SK-N-SH treated with all-trans-retinoic acid at 6 μM for 48 hours (cell line): ENCODE measurements at regions not wholly inside any gene's neighbourhood (a gene's known extent, or its start where the extent isn't known, plus 50 kb on each side); places are given as distances from the start of the nearest gene placed in this dataset.
"Not testable (repeated sequence)": the region's sequence is repeated elsewhere in the genome, so short reads cannot be mapped to it uniquely, and the experiment has no call there.

Experiments used
- ATAC-seq: fragments of 200-7000 bp; cut with Tn5 transposase; 3 replicates; pipeline ENCODE4 v1.9.1; 2020; ENCODE audit warnings: mild to moderate bottlenecking, moderate library complexity
- ARNTL ChIP-seq: fragments of 450-650 bp; formaldehyde crosslinking; IDR thresholded peaks from 2 replicates; pipeline ENCODE4 v1.5.0; 2020; ENCODE audit warnings: low read depth, mild to moderate bottlenecking, moderate library complexity, borderline replicate concordance
- BACH2 ChIP-seq: fragments of 250-450 bp; sonication (Bioruptor Pico); IDR thresholded peaks from 2 replicates; pipeline ENCODE4 v1.9.0; 2021; ENCODE audit warnings: mild to moderate bottlenecking, borderline replicate concordance
- CREB5 ChIP-seq: fragments of 250-450 bp; sonication (Bioruptor Pico); IDR thresholded peaks from 2 replicates; pipeline ENCODE4 v1.5.1; 2020; ENCODE audit warnings: low read depth, mild to moderate bottlenecking, moderate library complexity
- CSDC2 ChIP-seq: fragments of 250-450 bp; sonication (Bioruptor Pico); IDR thresholded peaks from 2 replicates; pipeline ENCODE4 v1.5.0; 2020; ENCODE audit warnings: mild to moderate bottlenecking, moderate library complexity
- CSRNP3 ChIP-seq: fragments of 250-450 bp; sonication (Bioruptor Pico); IDR thresholded peaks from 2 replicates; pipeline ENCODE4 v1.5.1; 2021; ENCODE audit warnings: mild to moderate bottlenecking, moderate library complexity
- ESRRG ChIP-seq: fragments of 250-450 bp; sonication (Bioruptor Pico); IDR thresholded peaks from 2 replicates; pipeline ENCODE4 v1.6.1; 2021; ENCODE audit warnings: mild to moderate bottlenecking
- ISL1 ChIP-seq: fragments of 250-450 bp; sonication (Bioruptor Pico); IDR thresholded peaks from 2 replicates; pipeline ENCODE4 v2.1.2; 2022; ENCODE audit warnings: mild to moderate bottlenecking, moderate library complexity
- OSR1 ChIP-seq: fragments of 250-450 bp; sonication (Bioruptor Pico); IDR thresholded peaks from 2 replicates; pipeline ENCODE4 v1.8.0; 2022; ENCODE audit warnings: moderate library complexity, mild to moderate bottlenecking, inconsistent platforms
- PATZ1 ChIP-seq: fragments of 250-450 bp; sonication (Bioruptor Pico); IDR thresholded peaks from 2 replicates; pipeline ENCODE4 v1.8.0; 2020; ENCODE audit warnings: mild to moderate bottlenecking, moderate library complexity, borderline replicate concordance
- POU6F1 ChIP-seq: fragments of 250-450 bp; sonication (Bioruptor Pico); IDR thresholded peaks from 2 replicates; pipeline ENCODE4 v1.8.0; 2021; ENCODE audit warnings: low read depth, mild to moderate bottlenecking, moderate library complexity, borderline replicate concordance
- PPARA ChIP-seq: fragments of 250-450 bp; sonication (Bioruptor Pico); IDR thresholded peaks from 2 replicates; pipeline ENCODE4 v1.5.0; 2020; ENCODE audit warnings: mild to moderate bottlenecking, borderline replicate concordance
- RARB ChIP-seq: fragments of 250-450 bp; sonication (Bioruptor Pico); IDR thresholded peaks from 2 replicates; pipeline ENCODE4 v1.8.0; 2021; ENCODE audit warnings: mild to moderate bottlenecking, moderate library complexity
- SNAI2 ChIP-seq: fragments of 250-450 bp; sonication (Bioruptor Pico); IDR thresholded peaks from 2 replicates; pipeline ENCODE4 v1.5.0; 2020; ENCODE audit warnings: mild to moderate bottlenecking, moderate library complexity
- TCF4 ChIP-seq: fragments of 250-450 bp; sonication (Bioruptor Pico); IDR thresholded peaks from 2 replicates; pipeline ENCODE4 v1.8.0; 2021; ENCODE audit warnings: mild to moderate bottlenecking, moderate library complexity, borderline replicate concordance
- TOX ChIP-seq: fragments of 250-450 bp; sonication (Bioruptor Pico); IDR thresholded peaks from 2 replicates; pipeline ENCODE4 v1.8.0; 2021; ENCODE audit warnings: mild to moderate bottlenecking, moderate library complexity, borderline replicate concordance
- ZC3H10 ChIP-seq: fragments of 250-450 bp; sonication (Bioruptor Pico); IDR thresholded peaks from 2 replicates; pipeline ENCODE4 v1.5.1; 2021; ENCODE audit warnings: mild to moderate bottlenecking, moderate library complexity
- ZFP3 ChIP-seq: fragments of 250-450 bp; sonication (Bioruptor Pico); IDR thresholded peaks from 2 replicates; pipeline ENCODE4 v1.5.0; 2020; ENCODE audit warnings: mild to moderate bottlenecking, moderate library complexity
- ZFP30 ChIP-seq: fragments of 450-650 bp; formaldehyde crosslinking; IDR thresholded peaks from 2 replicates; pipeline ENCODE4 v1.5.0; 2022; ENCODE audit warnings: mild to moderate bottlenecking, moderate library complexity
- ZNF565 ChIP-seq: fragments of 450-650 bp; formaldehyde crosslinking; conservative IDR thresholded peaks from 2 replicates; pipeline ENCODE4 v1.5.0; 2020; ENCODE audit warnings: low read depth, mild to moderate bottlenecking, moderate library complexity

- no peak for TF ChIP-seq CREB5 (CRISPR knock-in tag)
- TF ChIP-seq BACH2: no peak
- TF ChIP-seq TCF4 (CRISPR knock-in tag): no peak
- TF ChIP-seq PPARA (CRISPR knock-in tag): no peak
- TF ChIP-seq, all 23 proteins: peak for 0
Measured at GRCh38 chr2:125654226-125654625, 1001.7 kb upstream of the GYPC start (continued).

GRCh38 chr2:125656190-125656589 lies 999.8 kb upstream of the GYPC start:
- no peak for ATAC-seq
- TF ChIP-seq RARB (CRISPR knock-in tag) (no peak), CSDC2 (CRISPR knock-in tag) (no peak), CREB5 (CRISPR knock-in tag) (no peak), PPARA (CRISPR knock-in tag) (no peak), ZC3H10 (no peak), OSR1 (CRISPR knock-in tag) (no peak), PATZ1 (no peak), ARNTL (CRISPR knock-in tag) (no peak), SNAI2 (no peak), ZNF565 (CRISPR knock-in tag) (no peak), POU6F1 (no peak), CSRNP3 (CRISPR knock-in tag) (no peak), ESRRG (CRISPR knock-in tag) (no peak), ZFP30 (CRISPR knock-in tag) (no peak), TOX (CRISPR knock-in tag) (no peak), TCF4 (CRISPR knock-in tag) (no peak), BACH2 (no peak), ZFP3 (no peak)

- no peak for ATAC-seq
- TF ChIP-seq ISL1 (CRISPR knock-in tag) (no peak), ZNF565 (CRISPR knock-in tag) (no peak), CSRNP3 (CRISPR knock-in tag) (no peak), TCF4 (CRISPR knock-in tag) (no peak)
Measured at GRCh38 chr2:125658583-125658982, 997.4 kb upstream of the GYPC start.

GRCh38 chr2:125660369-125660768 lies 995.6 kb upstream of the GYPC start:
- not testable (repeated sequence) for ATAC-seq
